ENCODE measurements at regions not wholly inside any gene's neighbourhood (a gene's known extent, or its start where the extent isn't known, plus 50 kb on each side); places are given as distances from the start of the nearest gene placed in this dataset.

DNA sequence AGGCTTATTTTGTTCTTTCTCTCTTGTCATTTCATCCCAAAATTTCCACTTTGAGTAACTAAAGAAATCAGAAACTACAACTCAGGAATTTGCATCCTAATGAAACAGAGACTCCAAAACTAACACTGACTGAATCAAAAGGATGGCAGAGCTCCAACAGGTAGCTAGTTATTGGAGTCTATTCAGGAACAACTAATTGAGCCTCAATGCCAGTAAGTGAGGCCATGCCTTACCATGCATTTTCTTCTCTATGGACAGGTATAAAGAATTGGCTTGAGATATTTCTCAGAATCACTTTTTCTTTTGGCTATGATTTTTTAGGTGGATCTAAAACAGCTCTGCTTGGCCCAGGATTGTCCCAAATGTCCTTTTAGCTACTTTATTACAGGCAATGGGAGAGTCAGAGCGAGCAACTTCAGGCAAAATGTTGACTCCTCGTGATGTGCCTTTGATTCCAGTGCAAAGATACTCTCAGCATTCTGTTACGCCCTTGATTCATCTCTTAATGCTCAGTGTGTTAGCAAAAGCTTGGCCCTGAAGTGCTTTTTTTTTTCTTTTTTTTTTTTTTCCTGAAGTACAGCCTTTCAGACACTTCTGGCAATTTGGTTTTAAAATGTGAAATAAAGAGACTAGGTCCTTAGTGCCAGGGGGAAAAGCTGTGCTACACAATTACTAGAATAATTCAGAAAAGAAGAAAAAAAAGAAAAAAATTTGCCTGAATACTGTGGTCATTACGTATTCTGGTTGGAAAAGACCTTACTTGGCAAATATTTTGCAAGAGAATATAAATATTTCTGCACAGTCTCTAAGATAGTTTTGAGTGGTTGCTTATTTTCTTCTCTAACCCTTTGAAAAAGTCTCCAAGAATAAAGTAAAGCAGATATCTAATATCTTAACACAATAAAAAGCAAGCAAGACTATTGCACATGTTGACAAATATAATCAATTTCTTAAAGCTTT is 423.7 kb downstream of the ANXA1 start:
- Histone ChIP-seq H3K36me3 (replicated peaks in 1 of 2; ENCODE audit: insufficient read depth in 1 of 2, low read depth in 2 of 2) (no peaks in the 10 kb centered on the region), H3K4me3 (no peak overlapping the region), H3K27ac (no peak overlapping the region), H3K4me1 (no peaks in the 10 kb centered on the region), H3K9me3 (no peaks in the 10 kb centered on the region), H3K27me3 (no peaks in the 10 kb centered on the region)
- ATAC-seq (no peak), DNase-seq (no peak)
- 52 to 70% methylated on average over 4 of the region's 4 CpGs for WGBS, 2 donors
- TF ChIP-seq, protein P1, sequence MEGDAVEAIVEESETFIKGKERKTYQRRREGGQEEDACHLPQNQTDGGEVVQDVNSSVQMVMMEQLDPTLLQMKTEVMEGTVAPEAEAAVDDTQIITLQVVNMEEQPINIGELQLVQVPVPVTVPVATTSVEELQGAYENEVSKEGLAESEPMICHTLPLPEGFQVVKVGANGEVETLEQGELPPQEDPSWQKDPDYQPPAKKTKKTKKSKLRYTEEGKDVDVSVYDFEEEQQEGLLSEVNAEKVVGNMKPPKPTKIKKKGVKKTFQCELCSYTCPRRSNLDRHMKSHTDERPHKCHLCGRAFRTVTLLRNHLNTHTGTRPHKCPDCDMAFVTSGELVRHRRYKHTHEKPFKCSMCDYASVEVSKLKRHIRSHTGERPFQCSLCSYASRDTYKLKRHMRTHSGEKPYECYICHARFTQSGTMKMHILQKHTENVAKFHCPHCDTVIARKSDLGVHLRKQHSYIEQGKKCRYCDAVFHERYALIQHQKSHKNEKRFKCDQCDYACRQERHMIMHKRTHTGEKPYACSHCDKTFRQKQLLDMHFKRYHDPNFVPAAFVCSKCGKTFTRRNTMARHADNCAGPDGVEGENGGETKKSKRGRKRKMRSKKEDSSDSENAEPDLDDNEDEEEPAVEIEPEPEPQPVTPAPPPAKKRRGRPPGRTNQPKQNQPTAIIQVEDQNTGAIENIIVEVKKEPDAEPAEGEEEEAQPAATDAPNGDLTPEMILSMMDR (IDR thresholded peaks at IDR 0.05), result no peak
- intact Hi-C loops (cut with DNase I), result no loop called here

DNA sequence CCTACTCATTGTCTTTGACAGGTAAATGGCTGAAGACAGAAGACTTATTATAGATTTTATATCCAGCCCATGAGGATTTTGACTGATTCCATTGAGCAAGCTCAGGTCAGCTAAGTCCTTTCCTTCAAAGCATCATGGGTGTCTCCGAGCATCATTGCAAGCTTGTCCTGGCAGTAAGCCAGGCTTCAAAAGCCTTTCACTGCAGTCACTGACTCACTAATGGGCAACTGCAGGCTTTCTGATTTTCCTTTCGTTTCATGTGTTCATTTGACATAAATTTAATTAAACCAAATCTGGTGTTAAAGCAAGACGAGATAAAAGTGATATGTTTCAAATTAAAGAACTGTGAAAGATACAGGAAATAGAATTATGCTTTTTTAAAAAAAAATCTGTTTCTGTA is 426.2 kb downstream of the ANXA1 start:
- WGBS, 2 donors, result 10 to 34% methylated on average over 3 of the region's 3 CpGs
- no peak for TF ChIP-seq POLR2A (IDR thresholded peaks at IDR 0.05)
- TF ChIP-seq, protein P1 (IDR thresholded peaks at IDR 0.05), result no peak
- ATAC-seq, result no peak
- Histone ChIP-seq H3K4me1 (no peaks in the 10 kb centered on the region), H3K36me3 (replicated peaks in 1 of 2; ENCODE audit: insufficient read depth in 1 of 2, low read depth in 2 of 2) (no peaks in the 10 kb centered on the region), H3K27me3 (no peaks in the 10 kb centered on the region), H3K4me3 (no peak overlapping the region), H3K9me3 (no peaks in the 10 kb centered on the region), H3K27ac (no peak overlapping the region)
- peak in 1 of 4 donors; percentile 8 for DNase-seq
- intact Hi-C loops (cut with DNase I), result no loop called here

- no peaks in the 10 kb centered on the region for H3K27me3 ChIP-seq
- H3K4me3 ChIP-seq, result no peak overlapping the region
- TF ChIP-seq, protein P1 (IDR thresholded peaks at IDR 0.05), result no peak
- TF ChIP-seq POLR2A (IDR thresholded peaks at IDR 0.05), result no peak
- no peaks in the 10 kb centered on the region for H3K9me3 ChIP-seq
- no peak overlapping the region for H3K27ac ChIP-seq
- H3K4me1 ChIP-seq, result no peaks in the 10 kb centered on the region
- no peaks in the 10 kb centered on the region for H3K36me3 ChIP-seq (replicated peaks in 1 of 2; ENCODE audit: insufficient read depth in 1 of 2, low read depth in 2 of 2)
- WGBS, 2 donors, result 10% methylated on average over 2 of the region's 2 CpGs
- no peak for DNase-seq
- ATAC-seq, result no peak
- intact Hi-C loops (cut with DNase I), result no loop called here
Observed at GRCh38 chr9:73579823-73580222, 428.2 kb downstream of the ANXA1 start.

GRCh38 chr9:73583576-73583975 is 431.9 kb downstream of the ANXA1 start:
- ATAC-seq (no peak), DNase-seq (no peak)
- no peak overlapping the region for H3K27ac ChIP-seq
- H3K36me3 ChIP-seq (replicated peaks in 1 of 2; ENCODE audit: insufficient read depth in 1 of 2, low read depth in 2 of 2), result no peaks in the 10 kb centered on the region
- intact Hi-C loops (cut with DNase I), result no loop called here
- no peaks in the 10 kb centered on the region for H3K27me3 ChIP-seq
- TF ChIP-seq POLR2A (IDR thresholded peaks at IDR 0.05), result no peak
- TF ChIP-seq, protein P1 (IDR thresholded peaks at IDR 0.05), result no peak
- no peaks in the 10 kb centered on the region for H3K9me3 ChIP-seq
- H3K4me1 ChIP-seq, result no peaks in the 10 kb centered on the region
- H3K4me3 ChIP-seq, result no peak overlapping the region

All from body of pancreas (tissue), 4 donors.